GM18951 (cell line): ENCODE measurements at regions not wholly inside any gene's neighbourhood (a gene's known extent, or its start where the extent isn't known, plus 50 kb on each side); places are given as distances from the start of the nearest gene placed in this dataset.

Source experiments
- POLR2A ChIP-seq: IDR thresholded peaks from 4 replicates; pipeline ENCODE4 v1.6.1; 2011; ENCODE audit warnings: mild to moderate bottlenecking; ENCODE audit not compliant: insufficient read length, insufficient read depth; ENCODE audit errors: extremely low read depth
- in situ Hi-C: fragments of 300-500 bp; cut with MboI; formaldehyde crosslinking; loops from one replicate; pipeline ENCODE4 v1.12.0; 2022; ENCODE audit warnings: low sequenced_read_pairs, mixed read lengths, inconsistent platforms; ENCODE audit not compliant: unreplicated experiment

DNA sequence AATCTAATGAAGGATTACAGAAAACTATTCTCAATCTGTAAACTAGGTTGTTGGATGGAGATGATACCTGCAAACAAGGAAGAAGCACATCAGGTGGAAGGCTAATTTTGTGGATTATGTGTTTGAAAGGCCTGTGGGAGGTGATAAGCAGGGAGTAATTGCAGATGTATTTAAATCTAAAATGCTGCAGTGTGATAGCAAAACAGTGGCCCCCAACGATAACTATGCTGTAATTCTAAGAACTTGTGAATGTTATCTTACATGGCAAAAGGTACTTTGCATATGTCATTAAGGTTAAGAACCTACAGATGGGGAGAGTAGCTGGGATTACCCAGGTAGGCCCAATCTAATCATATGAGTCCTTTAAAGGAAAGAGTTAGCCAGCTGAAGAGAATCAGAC is 164.5 kb upstream of the AHR start:
- in situ Hi-C loops: no loop called here
- TF ChIP-seq POLR2A: no peak

DNA sequence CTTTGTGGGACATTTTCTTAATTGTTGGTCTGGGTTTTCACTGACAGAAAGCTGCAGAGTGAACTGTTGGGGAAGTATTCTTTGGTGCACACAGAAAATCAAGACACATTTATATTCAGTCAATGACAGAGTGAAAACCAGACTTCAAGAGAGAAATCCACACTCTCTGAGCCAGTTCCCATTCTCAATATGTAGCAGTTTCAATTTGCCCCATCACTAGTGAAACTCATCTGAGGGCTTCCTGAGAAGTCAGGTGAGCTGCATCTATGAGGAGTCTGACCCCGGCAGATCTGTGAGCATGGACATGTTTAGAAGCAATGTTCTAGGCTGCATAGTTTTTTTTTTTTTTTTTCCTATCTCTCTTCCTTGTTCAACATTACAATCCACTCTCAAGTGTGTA is 163.7 kb upstream of the AHR start:
- in situ Hi-C loops: no loop called here

DNA sequence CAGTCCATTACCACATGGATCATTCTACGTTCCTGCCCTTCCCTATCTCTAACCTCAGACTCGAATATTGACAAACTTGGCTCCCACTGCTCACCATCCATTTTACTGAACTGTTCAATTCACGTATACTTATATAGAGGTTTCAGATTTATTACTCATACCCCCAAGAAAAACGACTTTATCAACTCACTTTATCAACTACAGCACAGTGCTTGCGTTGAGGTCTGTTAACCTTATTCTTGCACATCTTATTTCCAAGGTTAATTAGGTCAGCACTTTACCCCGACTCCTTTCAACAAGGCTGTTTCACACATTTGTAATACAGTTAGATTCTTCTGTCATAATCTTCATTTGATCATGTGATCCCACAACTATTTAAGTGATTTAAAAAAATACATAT is 162.3 kb upstream of the AHR start:
- TF ChIP-seq POLR2A: no peak
- in situ Hi-C loops: no loop called here

More for the DNA sequence above, 163.7 kb upstream of the AHR start:
- no peak for TF ChIP-seq POLR2A

DNA sequence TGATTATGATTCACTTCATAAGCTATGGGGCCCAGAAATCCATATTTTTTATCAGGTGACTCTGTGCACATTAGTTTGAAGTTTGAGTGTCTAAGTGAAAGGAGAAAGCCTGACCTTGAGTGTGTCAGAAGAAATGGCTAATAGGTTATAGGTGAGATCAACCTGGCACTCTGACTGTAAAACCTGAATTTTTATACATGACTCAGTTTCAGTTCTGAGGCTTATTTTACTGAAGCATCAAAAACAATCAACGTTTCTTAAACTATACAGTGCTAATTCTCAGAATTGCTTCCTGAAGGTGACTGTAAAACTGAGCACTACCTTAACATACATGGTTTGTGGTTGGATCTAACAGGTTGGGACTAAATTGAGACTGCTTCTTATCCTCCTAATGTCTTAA is 159.4 kb upstream of the AHR start:
- no peak for TF ChIP-seq POLR2A
- in situ Hi-C loops: no loop called here

GRCh38 chr7:17140406-17140805 is 158.0 kb upstream of the AHR start:
- no peak for TF ChIP-seq POLR2A
- in situ Hi-C loops: no loop called here

DNA sequence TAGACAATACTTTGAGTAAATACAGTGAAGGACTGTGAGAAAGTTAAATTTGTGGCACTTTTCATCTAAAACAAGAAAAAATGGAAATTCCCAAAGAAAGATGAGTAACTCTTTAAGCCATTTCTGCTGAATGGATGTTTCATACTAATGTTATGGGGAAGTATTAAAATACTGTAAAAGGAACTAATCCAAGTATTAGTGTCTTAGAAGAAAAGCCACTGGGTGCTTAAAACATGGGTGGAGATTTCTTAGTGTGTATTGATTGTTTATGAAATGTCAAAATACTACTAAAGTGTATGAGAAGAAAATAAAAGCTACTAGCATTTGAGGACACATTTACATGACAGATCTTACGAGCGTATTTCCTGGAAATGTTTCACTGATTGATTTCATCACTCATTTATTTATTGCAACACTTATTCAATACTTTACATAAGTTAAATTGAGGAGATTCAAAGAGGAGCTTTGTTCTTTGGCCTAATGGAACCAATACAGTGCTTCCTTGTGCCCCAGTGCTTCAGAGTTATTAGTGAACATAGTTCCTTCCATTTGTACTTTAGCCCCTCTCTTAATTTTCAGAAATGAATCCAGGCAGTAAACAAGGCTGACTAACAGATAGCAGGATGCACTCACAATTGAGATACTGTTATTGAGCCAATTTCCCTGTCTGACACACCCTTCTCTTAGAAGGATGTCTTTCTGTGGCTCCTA is 155.5 kb upstream of the AHR start:
- TF ChIP-seq POLR2A: no peak
- in situ Hi-C loops: no loop called here

- in situ Hi-C loops: no loop called here
- no peak for TF ChIP-seq POLR2A
These were observed 154.1 kb upstream of the AHR start for GRCh38 chr7:17144322-17144721.

DNA sequence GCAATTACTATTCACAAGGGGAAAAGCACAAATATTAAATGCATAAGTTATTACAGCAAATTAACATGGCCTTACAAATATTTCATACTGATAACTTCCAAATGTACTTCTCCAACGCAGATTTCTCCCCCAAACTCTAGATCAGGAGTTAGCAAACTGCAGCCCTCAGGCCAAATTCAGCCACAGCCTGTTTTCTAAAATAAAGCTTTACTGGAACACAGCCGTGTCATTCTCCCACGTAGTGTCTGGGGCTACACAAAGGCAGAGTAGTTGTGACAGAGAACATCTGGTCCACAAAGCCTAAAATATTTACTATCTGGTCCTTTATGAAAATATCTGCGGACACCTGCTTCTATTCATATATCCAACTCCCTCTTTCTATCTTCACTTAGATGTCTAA is 151.8 kb upstream of the AHR start:
- in situ Hi-C loops: no loop called here
- no peak for TF ChIP-seq POLR2A

DNA sequence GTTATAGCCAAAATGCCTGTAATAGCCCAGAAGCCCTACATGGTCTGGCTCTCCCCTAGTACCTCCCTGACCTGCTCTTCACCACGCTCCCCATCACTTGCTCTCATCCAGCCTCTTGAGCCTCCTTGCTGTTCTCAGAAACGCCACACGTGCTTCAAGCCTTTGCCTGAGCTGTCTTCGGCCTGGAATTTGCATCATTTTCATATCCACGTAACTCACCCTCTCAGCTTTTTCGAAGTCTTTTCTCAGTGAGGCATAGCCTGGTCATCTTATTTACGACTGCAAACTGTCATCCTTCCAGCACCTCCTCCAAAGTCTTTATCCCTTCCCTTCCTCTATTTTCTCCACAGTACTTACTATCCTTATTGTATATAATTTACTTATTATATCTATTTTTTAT is 151.0 kb upstream of the AHR start:
- no peak for TF ChIP-seq POLR2A
- in situ Hi-C loops: no loop called here

GRCh38 chr7:17150018-17150417 is 148.4 kb upstream of the AHR start:
- in situ Hi-C loops: no loop called here
- TF ChIP-seq POLR2A: no peak

DNA sequence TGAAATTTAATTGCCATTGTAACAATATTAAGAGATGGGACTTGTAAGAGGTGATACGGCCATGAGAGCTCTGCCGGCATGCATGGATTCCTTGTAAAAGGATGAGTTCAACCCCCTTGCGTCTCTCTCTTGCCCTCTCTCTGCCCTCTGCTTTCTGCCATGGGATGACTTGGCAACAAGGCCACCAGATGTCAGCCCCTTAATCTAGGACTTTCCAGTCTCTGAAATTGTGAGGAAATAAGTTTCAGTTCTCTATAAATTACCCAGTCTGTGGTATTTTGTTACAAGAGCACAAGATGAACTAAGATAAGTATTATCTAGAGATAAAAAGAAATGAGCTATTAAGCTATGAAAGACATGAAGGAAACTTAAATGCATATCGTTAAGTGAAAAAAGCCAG is 145.7 kb upstream of the AHR start:
- in situ Hi-C loops: no loop called here
- TF ChIP-seq POLR2A: no peak

- in situ Hi-C loops: no loop called here
- no peak for TF ChIP-seq POLR2A
These were observed 144.9 kb upstream of the AHR start for GRCh38 chr7:17153536-17153935.

DNA sequence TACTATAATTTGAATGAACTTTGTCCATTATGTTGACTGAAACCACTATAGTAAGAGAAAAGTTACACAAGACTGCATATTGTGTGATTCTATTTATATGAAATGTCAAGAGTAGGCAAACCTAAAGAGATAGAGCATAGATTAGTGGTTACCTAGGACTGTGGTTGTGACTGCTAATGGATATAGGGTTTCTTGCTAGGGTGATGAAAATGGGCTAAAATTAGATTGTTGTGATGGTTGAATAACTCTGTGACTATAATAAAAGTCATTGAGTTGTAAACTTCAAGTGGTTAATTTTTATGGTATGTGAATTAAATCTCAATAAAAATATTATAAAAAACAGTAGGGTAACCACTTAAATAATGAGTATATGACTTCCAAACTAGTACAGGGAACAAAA is 142.9 kb upstream of the AHR start:
- no peak for TF ChIP-seq POLR2A
- in situ Hi-C loops: no loop called here

DNA sequence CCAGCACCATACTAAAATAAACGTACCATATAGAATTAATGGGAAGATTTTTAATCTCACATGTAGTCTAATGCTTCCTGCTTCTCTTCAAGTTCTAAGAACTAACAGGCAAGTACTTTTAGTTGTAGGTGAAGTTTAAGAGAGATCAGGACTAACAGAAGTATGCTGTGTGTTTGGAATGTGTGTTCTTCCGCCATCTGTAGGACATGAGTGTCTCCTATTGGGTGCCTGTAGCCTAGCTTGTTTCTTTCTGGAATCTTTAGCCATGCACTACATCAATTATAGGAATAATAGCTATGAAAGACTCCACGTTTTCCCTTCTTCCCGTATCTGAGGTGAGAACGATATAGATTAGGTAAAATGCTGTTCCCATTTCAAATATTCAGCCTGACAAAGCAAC is 140.2 kb upstream of the AHR start:
- in situ Hi-C loops: no loop called here
- TF ChIP-seq POLR2A: no peak
